GM21423 (cell line): ENCODE measurements at regions not wholly inside any gene's neighbourhood (a gene's known extent, or its start where the extent isn't known, plus 50 kb on each side); places are given as distances from the start of the nearest gene placed in this dataset.
"Not testable (repeated sequence)": the region's sequence is repeated elsewhere in the genome, so short reads cannot be mapped to it uniquely, and the experiment has no call there.

Source experiments
- ATAC-seq: cut with Tn5 transposase; IDR thresholded peaks from one replicate; pipeline ENCODE4 v1.9.1; 2021; ENCODE audit warnings: mild to moderate bottlenecking, moderate library complexity; ENCODE audit not compliant: unreplicated experiment

DNA sequence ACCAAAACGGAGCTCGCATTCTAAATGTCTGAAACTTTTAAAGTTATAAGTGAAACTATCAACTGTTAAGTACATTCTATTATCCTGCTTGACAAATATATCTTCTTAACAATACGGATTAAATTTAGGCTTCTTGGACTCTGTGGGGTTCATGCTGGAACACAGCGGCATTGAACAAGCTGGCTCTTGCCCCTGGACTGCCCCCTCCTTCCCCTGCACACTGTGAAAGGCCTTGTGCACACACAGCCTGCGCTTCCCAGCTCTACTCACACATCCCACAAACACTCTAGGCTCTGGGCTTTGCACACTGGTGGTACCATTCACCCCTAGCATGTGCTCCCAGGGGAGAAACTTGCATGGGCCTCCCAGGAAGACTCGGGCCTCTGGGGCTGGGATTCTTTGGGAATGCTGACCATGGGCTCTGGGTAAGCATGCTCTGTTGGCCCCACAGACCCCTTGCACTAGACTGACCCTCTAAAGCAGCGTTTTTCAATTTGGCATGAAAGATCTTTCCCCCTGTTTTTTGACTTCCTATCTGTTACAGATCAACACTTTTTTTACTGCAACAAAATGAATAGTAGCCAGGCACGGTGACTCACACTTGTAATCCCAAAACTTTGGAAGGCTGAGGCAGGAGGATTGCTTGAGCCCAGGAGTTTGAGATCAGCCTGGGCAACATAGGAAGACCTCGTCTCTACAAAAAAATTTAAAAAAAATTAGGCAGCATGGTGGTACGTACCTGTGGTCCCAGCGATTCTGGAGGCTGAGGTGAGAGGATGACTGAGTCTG is 96.2 kb upstream of the CPM start:
- ATAC-seq: no peak

DNA sequence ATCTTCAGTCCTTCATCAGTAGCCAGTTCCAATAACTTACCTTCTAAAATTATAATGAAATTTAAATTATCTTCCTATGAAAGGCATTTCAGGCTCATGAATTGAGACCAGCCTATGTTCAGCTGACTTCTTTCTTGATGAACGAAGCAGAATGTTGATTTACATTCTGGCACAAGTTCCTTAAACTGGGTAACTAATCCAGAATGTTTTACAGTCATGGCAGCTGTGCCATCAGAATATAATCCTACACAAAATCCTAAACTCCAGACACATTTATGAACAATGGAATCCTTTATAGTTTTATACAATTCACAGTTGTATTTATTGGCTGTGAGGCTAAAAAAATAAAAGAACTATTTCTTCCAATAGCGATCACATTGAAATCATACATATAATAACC is 97.3 kb upstream of the CPM start:
- no peak for ATAC-seq

DNA sequence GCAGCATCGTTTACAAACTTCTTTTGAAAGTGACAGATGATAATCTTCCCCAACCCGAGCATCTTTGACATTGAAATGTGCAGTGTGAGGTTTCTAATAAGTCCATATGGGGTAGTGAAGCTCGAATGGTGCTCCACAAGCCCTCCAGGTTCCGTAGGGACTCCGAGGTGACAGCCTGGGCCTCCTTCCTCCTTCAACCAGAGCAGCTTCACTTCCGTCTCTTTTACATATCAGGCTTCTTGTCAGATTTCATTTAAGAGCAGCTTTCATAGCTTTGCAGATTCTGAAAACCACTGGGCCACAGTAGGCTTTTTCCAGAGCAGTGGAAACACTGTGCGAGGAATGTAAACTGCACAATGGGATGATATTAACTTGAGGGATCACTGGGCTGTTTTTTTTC is 103.6 kb upstream of the CPM start:
- ATAC-seq: no peak

DNA sequence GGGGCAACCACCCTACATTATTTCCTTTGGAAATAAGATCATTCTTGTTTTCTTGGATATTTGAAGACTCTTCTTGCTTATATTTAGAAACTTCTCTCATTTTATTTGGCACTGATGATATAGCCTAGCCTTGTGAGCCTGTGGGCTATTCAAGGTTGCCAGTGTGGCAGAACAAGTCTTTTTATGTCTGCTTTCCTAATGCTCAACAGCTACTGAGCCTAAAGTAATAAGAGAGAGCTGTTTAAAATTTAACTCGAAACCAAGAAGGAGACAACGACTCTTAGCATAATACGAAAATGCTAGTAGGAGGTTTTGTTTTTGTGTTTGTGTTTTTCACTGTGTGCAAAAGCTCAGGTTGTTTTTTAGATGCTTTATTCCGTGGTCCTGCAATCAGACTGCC is 104.0 kb upstream of the CPM start:
- no peak for ATAC-seq

DNA sequence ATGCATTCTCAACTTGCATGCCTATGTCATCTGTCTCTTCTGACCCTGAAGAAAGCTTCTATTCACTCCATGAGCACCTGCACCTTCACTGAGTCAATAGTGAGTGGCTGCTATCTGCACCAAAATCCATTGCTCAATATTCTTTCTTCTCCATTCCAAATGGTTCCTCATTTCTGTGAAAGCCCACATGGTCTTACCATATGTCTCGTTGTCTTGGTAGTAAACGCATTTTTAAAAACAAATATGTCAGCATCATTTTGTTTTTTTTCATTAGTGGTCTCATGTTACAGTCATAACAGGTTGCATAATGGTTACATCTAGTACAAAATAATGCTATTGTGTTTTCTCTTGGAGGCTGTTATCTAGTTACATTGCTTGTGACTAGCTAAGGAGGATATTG is 106.9 kb upstream of the CPM start:
- no peak for ATAC-seq

DNA sequence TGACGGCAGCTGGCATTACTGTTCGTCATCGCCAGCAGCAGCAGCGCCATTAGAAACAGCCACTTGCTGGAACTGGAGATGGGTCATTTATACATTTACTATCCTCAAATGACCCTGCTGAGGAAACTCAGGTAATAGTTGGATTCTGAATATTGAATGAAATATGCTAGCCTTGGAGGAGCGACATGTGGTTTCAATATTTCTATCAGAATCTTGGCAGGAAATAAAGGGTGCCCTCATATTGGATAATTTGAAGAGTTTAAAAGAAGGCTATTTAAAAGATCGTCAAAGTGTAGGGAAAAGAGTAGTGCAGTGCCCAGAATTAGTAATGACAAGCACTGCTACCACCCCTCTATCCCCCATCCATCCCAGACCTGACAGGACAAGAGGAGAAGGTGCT is 109.6 kb upstream of the CPM start:
- no peak for ATAC-seq

DNA sequence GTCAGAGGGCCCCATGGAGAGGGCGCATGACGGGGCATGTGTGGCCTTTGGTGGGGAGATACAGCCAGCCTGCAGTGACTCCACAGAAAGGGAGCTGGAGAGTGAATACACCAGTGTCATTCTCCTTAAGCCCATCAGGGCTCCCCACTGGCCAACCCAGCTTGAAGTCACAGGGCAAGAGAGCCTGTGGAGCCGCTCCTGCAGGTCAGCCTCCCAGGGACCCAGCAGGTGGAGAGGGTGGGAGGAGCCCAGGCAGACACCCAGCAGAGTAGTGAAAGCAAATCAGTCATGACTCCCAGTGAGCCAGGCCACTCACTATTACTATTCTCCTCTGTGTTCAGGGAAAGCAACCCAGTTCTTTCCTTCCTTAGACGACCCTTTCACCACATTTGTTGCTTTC is 110.0 kb upstream of the CPM start:
- ATAC-seq: no peak

DNA sequence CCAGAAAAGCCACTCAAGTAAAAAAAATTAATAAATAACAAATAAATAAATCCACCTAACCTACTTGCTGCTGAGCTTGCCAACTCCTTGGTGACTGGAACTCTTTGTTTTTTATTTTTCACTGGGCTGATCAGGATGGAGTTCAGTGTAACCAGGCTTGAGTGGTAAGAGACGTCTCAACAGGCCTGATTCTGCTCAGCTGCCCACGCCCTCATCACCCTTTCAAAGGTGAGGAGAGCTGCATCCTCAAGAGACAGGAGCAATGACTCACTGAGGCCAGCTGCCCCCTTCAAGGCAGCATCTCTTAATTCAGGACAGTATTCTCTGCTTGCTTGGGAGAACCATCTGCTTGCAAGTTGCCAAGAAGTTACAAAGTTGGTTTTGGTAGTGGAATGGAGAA is 111.9 kb upstream of the CPM start:
- no peak for ATAC-seq

DNA sequence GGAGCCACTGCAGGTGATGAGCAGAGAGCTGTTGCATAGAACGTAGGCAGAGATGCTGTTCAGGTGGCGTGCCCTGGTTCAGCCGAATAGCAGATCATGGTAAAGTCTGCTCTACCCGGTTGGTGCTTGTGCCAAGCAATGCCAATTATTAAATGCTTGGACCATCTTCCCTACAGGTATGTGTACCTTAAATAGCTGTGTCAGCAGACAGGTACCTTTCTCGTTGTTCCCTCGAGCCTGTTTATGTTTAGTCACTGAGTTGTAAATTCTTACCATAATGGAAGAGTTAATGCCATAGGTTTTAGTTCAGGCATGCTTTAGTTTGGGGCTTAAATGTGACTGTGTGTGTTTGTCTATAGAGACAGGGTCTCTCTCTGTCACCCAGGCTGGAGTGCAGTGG is 112.5 kb upstream of the CPM start:
- no peak for ATAC-seq

DNA sequence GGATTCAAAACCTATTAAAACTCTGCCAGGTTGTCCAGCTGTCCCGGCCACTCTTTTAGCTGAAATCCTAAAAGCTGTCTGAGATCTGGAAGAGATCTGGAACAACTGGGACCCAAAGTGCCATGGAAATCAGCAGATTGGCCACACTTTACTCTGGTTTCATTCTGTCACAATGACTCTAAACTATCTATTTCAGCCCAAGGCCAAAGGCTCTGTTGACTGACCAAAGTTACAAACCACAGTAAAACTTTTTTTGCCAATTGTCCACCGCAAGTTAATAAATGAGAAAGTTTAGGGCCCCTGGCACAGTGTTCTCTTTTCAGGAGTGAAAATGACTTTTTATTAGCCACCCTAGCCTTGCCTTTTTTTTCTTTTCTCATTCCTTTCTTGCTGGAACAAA is 113.4 kb upstream of the CPM start:
- no peak for ATAC-seq

DNA sequence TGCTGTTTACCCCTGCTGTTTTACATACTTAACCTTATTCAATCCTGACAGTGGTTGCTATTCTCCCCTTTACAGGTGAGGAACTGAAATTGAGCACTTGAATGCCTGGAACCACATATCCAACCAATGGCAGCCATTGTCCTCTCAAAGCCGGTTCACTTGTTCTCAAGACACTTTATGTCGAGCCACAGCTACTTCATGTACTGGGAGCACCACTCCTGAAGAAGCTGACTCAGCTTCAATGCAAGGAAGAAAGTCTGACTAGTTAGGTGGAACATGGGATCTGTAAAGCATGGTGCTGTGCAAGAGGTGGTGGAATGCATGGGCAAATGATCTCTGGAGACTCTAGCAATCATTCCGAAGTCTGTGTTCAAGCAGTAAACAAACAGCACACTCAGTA is 113.9 kb upstream of the CPM start:
- no peak for ATAC-seq

DNA sequence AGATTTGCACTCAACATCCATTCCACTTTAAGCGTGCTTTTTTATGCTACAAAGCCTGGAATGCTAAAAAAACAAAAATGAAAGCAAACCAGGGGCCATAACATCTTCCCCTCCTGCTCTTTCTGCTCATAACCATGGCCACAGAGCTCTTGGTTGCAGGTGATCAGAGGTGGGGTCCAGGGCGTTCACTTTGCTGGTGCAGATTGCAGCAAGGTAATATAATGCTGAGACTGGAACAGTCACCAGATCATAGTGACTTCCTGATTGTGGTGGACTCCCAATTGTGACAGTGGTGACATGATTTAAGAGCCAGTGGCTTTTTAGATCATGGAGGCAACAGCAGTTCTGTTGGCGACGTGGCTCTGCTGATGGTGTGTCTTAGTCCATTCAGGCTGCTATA is 115.0 kb upstream of the CPM start:
- no peak for ATAC-seq

DNA sequence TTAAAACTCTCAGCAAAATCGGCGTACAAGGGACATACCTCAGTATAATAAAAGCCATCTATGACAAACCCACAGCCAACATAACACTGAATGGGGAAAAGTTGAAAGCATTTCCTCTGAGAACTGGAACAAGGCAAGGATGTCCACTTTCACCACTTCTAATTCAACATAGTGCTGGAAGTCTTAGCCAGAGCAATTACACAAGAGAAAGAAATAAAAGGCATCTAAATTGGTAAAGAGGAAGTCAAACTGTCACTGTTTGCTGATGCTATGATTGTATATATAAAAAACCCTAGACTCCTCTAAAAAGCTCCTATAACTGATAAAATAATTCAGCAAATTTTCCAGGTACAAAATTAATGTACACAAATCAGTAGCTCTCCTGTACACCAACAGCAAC is 116.9 kb upstream of the CPM start:
- not testable (repeated sequence) for ATAC-seq

DNA sequence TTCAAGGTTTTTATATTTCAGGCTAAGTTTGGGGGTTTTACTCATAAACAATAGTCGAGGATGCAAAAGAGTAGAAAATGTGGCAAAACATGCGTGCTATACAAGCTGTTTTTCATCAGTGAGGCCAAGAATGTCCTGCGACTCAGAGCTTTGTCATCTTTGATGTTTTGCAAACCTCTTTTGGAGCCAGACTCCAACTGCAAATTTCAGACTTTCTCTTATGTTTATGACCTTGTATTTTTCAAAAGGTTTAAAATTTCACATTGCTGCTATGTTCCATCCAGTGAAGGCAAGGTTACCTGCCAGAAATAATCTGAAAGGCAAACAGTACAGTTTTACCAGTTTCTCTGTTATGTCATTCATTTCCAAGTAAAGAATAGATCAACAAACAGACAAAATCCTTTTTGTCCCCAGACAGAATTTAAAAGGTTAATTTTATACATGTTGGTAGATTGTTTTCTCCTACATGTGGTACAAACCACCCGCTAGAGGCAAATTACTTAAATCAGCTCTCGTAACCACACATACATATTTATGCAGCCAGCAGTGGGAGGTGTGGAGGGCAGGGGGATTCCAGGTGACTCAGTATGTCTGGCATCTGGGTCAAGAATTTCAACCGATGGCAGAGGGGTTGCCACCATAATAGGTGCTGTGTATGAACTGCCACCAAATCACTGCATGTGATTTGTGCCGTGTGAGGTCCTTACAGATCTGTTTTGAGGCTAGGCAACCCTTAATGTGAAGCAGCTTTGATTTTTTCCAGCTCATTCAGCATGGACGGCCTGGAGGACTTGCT is 119.8 kb upstream of the CPM start:
- ATAC-seq: peak; percentile 52

DNA sequence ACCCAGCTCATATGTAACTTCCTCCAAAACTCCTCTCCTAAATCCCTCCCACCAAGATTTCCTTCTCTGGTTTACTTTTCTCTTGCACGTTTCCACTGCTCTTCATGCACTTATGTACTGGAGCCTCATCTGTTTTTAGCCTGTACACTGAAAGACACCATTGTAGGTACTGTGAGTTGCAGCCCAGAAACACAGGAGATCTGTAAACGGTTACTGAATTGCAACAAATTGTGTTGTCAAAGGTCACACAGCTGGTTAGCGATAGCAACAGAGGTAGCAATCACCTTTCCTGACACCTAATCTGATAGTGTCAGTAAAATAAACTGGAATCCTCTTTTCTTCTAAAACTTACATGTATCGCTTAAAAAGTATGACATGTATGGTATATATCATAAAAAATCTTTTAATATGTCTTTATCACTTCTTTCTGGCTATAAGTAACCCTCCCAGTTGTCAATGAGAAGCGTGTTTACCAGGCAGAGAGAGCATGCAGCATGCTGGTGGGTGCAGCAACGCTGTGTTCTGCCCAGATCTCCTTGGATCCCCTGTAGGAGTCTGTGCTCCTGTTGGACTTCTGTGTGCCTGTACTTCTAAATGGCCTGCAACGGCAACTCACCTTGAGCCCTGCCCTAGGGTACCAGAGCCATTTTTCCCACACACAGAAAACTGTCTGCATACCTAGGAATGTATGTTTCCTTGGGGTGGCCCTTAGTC is 121.5 kb upstream of the CPM start:
- ATAC-seq: no peak

DNA sequence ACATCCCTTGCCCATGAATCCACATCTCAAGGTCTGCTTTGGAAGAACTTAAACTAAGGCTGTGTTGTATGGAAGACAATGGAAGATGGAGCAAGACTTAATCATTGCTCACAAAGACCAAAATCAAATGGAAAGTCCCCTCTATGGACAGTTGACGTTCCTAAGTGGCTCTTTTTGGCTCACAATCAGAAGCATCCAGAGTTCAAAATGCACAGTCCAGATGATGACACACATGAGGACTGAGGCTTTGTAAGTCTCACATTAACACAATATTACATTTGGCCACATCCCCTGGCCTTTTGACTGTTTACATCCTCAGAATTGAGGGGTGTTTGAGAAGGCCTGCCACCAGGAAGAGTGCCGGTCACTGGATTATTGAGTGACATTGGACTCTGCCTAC is 122.3 kb upstream of the CPM start:
- no peak for ATAC-seq

DNA sequence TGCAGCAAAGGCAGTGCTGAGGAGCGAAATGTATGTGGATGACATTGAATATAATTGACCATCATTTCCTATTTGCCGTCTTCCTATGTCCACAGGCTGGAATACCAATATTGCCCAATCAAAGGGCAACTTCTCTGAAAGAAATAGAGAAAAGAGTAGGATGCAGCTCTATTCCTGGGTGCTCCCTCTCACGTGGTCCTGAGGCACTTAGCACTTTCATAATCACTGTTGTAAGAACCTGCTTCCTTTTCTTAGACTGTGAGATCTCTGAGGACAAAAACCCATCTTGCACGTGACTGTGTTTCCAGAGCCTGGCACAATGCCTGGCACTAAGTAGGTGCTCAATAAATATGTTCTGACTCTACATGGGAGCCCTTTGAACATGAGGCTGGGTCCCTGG is 122.7 kb upstream of the CPM start:
- no peak for ATAC-seq

DNA sequence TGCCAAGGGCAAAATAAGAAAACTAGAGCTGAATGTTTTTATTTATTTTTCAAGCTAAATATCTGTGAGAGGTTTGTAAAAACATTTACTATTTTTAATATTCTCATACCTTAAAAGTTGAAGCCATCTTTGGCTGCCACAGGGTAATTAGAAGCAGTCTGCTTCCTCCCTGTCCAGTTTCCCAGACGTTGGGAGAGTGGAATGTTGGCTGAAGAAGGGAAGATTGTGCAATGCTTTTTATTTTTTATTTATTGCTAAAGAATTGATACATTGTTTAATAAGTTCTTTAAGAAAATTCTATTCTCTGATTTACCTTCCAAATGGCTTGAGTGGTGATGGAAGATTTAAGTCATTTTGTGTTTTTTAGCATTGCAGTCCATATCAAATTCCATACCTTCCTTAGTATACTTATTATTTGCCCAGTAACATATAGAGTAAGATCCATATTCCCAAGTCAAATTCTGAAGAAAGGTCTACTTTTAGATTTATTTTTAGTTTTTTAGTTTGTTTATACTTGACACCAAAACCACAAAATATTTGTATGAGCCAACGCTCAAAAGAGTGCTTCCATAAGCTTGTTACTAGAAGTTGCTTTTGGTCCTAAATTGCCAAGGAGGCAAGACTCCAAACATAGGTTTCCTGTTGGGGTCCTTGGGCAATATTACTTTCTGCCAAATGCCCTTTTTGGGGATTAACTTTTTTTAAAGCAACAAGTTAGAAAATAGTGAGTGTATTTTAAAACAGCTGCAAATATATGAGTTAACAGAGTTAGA is 124.0 kb upstream of the CPM start:
- ATAC-seq: no peak

DNA sequence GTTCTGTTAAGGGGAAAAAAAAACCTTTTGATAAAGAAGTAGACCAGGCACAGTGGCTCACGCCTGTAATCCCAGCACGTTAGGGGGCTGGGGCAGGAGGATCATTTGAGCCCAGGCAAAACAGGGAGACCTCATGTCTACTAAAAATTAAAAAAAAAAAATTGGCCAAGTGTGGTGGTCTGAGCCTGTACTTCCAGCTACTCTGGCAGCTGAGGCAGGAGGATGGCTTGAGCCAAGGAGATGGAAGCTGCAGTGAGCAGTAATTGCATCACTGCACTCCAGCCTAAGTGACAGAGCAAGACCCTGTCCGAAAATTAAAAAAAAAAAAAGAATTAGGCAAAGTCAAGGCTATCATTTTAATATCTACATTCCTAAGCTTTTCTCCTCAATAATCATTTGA is 124.8 kb upstream of the CPM start:
- ATAC-seq: no peak

DNA sequence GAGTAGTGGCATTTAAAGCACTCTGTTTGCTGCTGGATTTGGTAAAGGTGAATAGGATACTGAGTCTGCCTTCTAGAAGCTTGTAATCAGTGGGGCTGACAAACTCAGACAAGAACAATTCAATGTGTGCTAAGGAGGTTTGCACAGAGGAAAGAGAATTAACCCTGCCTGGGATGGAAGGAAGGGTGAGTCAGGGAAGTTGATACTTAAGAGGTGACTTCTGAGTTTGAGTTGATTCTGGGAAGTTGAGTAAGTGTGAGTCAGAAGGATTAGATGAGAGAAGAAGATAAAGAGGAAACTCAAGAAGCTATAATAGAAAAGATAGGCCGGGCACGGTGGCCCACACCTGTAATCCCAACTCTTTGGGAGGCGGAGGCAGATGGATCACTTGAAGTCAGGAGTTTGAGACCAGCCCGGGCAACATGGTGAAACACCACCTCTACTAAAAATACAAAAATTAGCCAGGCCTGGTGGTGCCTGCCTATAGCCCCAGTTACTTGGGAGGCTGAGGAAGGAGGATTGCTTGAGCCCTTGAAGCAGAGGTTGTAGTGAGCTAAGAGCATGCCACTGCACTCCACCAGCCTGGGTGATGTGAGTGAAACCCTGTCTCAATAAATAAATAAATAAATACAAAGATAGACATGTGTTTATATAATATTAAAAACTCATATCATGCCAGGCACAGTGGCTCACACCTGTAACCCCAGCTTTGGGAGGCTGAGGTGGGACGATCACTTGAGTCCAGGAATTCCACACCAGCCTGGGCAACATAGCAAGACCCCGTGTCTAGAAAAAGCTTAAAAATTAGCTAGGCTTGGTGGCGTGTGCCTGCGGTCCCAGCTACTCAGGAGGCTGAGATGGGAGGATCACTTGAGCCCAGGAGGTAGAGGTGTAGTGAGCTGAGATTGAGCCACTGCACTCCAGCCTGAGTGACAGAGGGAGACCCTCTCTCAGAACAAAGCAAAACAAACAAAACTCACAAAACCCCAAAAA is 126.8 kb upstream of the CPM start:
- ATAC-seq: no peak
